GM13976 (cell line): ENCODE measurements at regions not wholly inside any gene's neighbourhood (a gene's known extent, or its start where the extent isn't known, plus 50 kb on each side); places are given as distances from the start of the nearest gene placed in this dataset.

ENCODE experiments used
- DNase-seq: peaks from one replicate; pipeline ENCODE4 v3.0.0; 2012; ENCODE audit warnings: low spot score
- in situ Hi-C: fragments of 300-500 bp; cut with MboI; formaldehyde crosslinking; loops from one replicate; pipeline ENCODE4 v1.12.0; 2022; ENCODE audit warnings: low sequenced_read_pairs, mixed read lengths, inconsistent platforms; ENCODE audit not compliant: unreplicated experiment
- TF ChIP-seq, protein P1 (sequence below): IDR thresholded peaks from 2 replicates; pipeline ENCODE4 v1.5.1; 2012; ENCODE audit warnings: borderline replicate concordance, mild to moderate bottlenecking; ENCODE audit not compliant: insufficient read depth; ENCODE audit errors: extremely low read depth, missing control alignments, control extremely low read depth

DNA sequence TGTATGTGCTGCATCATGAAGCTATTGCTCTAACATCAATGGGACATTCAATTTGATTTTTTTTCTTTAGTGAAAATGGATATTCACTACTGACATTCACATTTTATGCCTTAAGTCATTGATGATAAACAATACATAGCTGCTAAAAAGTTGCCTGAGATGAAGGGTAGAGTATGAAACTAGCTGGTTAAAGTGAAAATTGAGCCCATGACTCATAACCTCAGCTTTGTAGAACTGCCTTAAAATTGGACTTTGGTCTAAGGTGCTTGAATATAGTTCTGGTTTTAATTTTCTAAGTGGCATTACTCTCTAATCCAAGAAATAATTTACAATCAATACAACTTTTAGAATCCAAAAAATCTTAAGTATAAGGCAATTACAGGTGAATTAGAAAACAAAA, 740.4 kb upstream of the RIOK2 start:
- TF ChIP-seq, protein P1, sequence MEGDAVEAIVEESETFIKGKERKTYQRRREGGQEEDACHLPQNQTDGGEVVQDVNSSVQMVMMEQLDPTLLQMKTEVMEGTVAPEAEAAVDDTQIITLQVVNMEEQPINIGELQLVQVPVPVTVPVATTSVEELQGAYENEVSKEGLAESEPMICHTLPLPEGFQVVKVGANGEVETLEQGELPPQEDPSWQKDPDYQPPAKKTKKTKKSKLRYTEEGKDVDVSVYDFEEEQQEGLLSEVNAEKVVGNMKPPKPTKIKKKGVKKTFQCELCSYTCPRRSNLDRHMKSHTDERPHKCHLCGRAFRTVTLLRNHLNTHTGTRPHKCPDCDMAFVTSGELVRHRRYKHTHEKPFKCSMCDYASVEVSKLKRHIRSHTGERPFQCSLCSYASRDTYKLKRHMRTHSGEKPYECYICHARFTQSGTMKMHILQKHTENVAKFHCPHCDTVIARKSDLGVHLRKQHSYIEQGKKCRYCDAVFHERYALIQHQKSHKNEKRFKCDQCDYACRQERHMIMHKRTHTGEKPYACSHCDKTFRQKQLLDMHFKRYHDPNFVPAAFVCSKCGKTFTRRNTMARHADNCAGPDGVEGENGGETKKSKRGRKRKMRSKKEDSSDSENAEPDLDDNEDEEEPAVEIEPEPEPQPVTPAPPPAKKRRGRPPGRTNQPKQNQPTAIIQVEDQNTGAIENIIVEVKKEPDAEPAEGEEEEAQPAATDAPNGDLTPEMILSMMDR: no peak
- in situ Hi-C loops: no loop called here
- no peak for DNase-seq

DNA sequence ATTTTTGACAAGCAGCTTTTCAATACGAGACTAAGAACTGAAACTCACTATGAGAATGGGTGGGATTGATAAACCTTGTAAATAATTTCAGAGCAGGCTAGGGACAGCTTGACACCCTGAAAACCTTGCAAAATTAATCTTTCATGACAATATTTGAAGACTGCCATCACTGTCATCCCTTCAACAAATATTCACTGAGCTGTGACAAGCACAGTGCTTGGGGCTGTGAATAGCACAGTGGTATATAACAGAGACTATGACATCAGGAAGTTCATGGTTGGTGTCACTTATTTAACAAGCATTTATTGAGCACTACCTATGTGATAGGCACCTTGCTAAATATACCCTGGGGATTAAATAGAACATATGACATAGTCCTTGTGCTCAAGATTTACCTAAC, 741.0 kb upstream of the RIOK2 start:
- in situ Hi-C loops: no loop called here
- TF ChIP-seq, protein P1: no peak
- DNase-seq: no peak

DNA sequence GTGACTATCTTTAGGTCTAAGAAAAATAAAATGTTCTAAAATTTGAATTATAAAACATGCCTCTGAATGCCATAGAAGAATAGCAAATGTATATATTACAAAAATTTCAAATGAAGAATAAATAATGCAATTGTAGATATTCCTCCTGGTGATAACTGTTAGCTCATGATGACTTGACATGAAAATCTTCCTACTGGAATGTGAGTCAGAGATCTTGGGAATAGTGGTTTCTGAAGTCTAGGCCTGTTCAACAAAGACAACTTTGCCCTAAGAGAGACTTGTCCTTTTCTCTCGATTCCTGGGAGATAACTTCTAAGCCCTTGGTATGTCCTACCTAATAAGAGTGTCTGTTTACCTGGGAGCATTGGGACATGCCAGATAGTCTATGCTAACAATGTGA, 746.3 kb upstream of the RIOK2 start:
- in situ Hi-C loops: no loop called here
- DNase-seq: no peak
- TF ChIP-seq, protein P1: no peak

DNA sequence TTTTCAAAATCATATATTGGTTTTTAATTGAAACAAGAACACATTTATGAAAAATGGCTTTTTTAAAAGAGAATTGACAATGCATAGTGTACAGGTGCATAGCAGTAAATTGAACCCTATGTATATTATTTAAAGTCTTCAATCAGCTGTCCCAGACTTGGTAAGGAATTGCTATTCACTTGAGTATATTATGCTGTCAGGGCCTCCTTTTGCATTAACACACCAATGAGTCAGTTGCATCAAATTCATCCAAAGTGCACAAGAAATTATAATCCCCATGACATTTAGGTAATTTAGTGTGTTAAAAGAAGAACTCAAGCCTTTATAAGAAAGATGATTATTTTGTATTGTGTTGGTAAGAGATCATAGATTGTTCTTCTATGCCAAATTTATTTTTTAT, 748.8 kb upstream of the RIOK2 start:
- no peak for DNase-seq
- TF ChIP-seq, protein P1: no peak
- in situ Hi-C loops: no loop called here

DNA sequence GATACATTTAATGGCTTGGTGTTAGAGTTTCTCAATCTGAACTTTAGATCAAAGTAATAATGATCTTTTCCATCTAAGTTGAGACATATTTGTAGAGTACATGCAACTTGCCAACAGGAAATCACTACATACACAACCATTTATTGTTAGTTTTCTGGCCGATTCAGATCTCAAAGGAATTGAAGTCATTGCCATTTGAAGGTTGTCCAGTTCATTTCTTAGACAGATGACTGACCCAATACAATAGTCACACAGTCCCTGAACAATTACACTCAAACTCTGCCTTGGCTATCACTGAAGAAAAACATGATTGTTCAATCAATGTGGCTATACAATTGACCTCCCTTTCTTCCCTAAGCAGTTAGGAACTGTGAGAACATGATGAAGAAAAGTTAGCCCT, 753.2 kb upstream of the RIOK2 start:
- no peak for DNase-seq
- in situ Hi-C loops: no loop called here
- TF ChIP-seq, protein P1: no peak

DNA sequence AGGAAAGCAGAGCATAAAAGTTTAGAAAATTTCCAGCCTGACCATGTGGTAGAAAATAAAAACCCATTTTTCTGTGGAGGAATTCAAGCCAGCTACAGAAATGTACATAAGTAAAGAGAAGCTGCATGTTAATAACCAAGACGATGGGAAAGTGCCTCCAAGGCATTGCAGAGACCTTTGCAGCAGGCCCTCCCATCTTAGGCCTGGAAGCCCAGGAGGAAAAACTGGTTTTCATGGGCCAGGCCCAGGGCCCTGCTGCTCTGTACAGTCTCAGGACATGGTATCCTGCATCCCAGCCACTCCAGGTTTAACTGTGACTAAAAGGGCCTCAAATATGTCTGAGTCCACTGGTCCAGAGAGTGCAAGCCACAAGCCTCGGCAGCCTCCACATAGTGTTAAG, 754.8 kb upstream of the RIOK2 start:
- TF ChIP-seq, protein P1: no peak
- in situ Hi-C loops: no loop called here
- DNase-seq: no peak

DNA sequence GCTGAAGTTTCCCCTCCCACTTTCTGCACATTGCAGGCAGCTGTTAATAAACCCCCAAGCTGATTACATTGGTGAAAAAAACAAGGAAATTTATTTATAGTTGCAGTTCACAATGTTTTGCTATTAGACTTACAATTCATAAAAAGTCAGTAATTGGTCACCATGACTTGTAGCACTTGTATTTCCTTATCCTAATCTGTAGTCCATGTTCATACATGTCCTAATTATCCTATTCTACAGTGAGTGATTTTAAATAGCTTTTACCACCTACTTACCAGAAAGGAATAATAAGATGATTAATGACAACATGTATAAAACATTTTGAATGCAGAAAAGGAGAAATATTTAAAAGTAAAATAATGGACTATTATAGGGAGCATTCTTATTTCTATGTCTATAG, 760.0 kb upstream of the RIOK2 start:
- no peak for DNase-seq
- in situ Hi-C loops: no loop called here
- TF ChIP-seq, protein P1: no peak
